Mesendoderm (in vitro differentiated cells): ENCODE measurements at regions not wholly inside any gene's neighbourhood (a gene's known extent, or its start where the extent isn't known, plus 50 kb on each side); places are given as distances from the start of the nearest gene placed in this dataset.

Source experiments
- DNase-seq: peaks from one replicate; pipeline ENCODE4 v3.0.0; 2013
- H2AK5ac ChIP-seq: 2 replicates; pipeline ENCODE4 v1.6.1; 2013; ENCODE audit warnings: low read length, inconsistent platforms
- H2BK120ac ChIP-seq: 2 replicates; pipeline ENCODE4 v1.6.1; 2013; ENCODE audit warnings: low read depth, mild to moderate bottlenecking, low read length, moderate library complexity, mixed read lengths
- H2BK15ac ChIP-seq: replicated peaks from 2 replicates; pipeline ENCODE4 v1.6.1; 2013; ENCODE audit warnings: low read depth, mild to moderate bottlenecking, moderate library complexity
- H2BK5ac ChIP-seq: 2 replicates; pipeline ENCODE4 v1.6.1; 2013; ENCODE audit warnings: low read length, inconsistent platforms
- H3K18ac ChIP-seq: 2 replicates; pipeline ENCODE4 v1.6.1; 2013; ENCODE audit warnings: mild to moderate bottlenecking, low read length, mixed read lengths
- H3K23ac ChIP-seq: one replicate; pipeline ENCODE4 v1.6.1; 2013; ENCODE audit warnings: low read length
- H3K27ac ChIP-seq: 2 replicates; pipeline ENCODE4 v1.5.1; 2013; ENCODE audit warnings: low read depth, mild to moderate bottlenecking, inconsistent platforms, low read length, moderate library complexity
- H3K27me3 ChIP-seq: 2 replicates; pipeline ENCODE4 v1.6.1; 2013; ENCODE audit warnings: low read length, control low read depth, mild to moderate bottlenecking, inconsistent platforms; ENCODE audit not compliant: insufficient read depth, poor library complexity
- H3K36me3 ChIP-seq: 2 replicates; pipeline ENCODE4 v1.6.1; 2013; ENCODE audit warnings: low read length, inconsistent platforms; ENCODE audit not compliant: control insufficient read depth, insufficient read depth
- H3K4ac ChIP-seq: one replicate; pipeline ENCODE4 v1.6.1; 2013; ENCODE audit warnings: low read depth, mild to moderate bottlenecking, low read length, moderate library complexity
- H3K4me1 ChIP-seq: 2 replicates; pipeline ENCODE4 v1.6.1; 2013; ENCODE audit warnings: low read depth, low read length, inconsistent platforms; ENCODE audit not compliant: control insufficient read depth
- H3K4me2 ChIP-seq: 2 replicates; pipeline ENCODE4 v1.6.1; 2013; ENCODE audit warnings: low read length
- H3K4me3 ChIP-seq: 2 replicates; pipeline ENCODE4 v1.5.1; 2013; ENCODE audit warnings: mild to moderate bottlenecking, low read length
- H3K56ac ChIP-seq: one replicate; pipeline ENCODE4 v1.6.1; 2013; ENCODE audit warnings: low read length
- H3K79me1 ChIP-seq: 2 replicates; pipeline ENCODE4 v1.6.1; 2013; ENCODE audit warnings: low read length, inconsistent platforms
- H3K79me2 ChIP-seq: 2 replicates; pipeline ENCODE4 v1.6.1; 2013; ENCODE audit warnings: mild to moderate bottlenecking, low read length; ENCODE audit not compliant: control insufficient read depth, insufficient read depth
- H3K9ac ChIP-seq: 2 replicates; pipeline ENCODE4 v1.6.1; 2013; ENCODE audit warnings: low read length, inconsistent platforms
- H4K5ac ChIP-seq: one replicate; pipeline ENCODE4 v1.6.1; 2013; ENCODE audit warnings: low read length
- H4K8ac ChIP-seq: one replicate; pipeline ENCODE4 v1.6.1; 2013; ENCODE audit warnings: low read depth, mild to moderate bottlenecking, control low read depth, low read length, moderate library complexity
- WGBS: extraction: QIAGEN DNeasy Blood & Tissue Kit; methylation state at CpG from one replicate; pipeline ENCODE4 v1.1.7; 2013; ENCODE audit warnings: low lambda C conversion rate, missing lambda C conversion rate; ENCODE audit not compliant: insufficient coverage; ENCODE audit errors: extremely low coverage; 5-methylcytosine and 5-hydroxymethylcytosine counted together

DNA sequence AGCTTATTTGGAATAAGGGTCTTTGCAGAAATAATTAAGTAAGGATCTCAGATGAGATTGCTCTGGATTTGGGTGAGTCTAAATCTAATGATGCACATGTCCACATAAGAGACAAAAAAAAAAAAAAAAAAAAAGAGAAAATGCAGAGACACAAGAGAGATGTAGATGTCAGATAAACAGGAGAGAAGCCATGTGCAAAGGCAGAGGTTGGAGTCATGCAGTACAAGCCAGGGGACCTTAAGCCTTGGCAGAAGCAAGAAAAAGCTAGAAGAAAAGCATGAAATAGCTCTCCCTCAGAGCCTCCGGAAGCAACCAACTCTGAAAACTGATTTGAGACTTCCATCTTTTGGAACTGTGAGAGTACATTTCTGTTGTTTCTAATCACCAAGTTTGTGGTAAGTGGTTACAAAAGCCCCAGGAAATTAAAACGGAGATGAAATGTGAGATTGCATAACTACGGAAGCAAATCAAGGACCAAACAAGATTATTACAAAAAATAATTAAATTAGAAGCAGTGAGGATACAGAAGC is 1304.0 kb upstream of the SEL1L start:
- no CpG with 5 or more reads among the region's 3 CpGs for WGBS
- H3K36me3 ChIP-seq: no peaks in the 10 kb centered on the region
- no peak overlapping the region for H2AK5ac ChIP-seq
- H3K9ac ChIP-seq: no peak overlapping the region
- H2BK15ac ChIP-seq: no peak overlapping the region
- no peak overlapping the region for H3K23ac ChIP-seq
- H4K8ac ChIP-seq: no peak overlapping the region
- H3K4me2 ChIP-seq: no peak overlapping the region
- no peak overlapping the region for H4K5ac ChIP-seq
- H3K56ac ChIP-seq: no peak overlapping the region
- H3K18ac ChIP-seq: no peak overlapping the region
- no peaks in the 10 kb centered on the region for H3K27me3 ChIP-seq
- H3K4me3 ChIP-seq: no peak overlapping the region
- no peak overlapping the region for H3K27ac ChIP-seq
- no peak for DNase-seq
- H3K4ac ChIP-seq: no peak overlapping the region
- no peak overlapping the region for H2BK120ac ChIP-seq
- no peak overlapping the region for H2BK5ac ChIP-seq
- no peaks in the 10 kb centered on the region for H3K79me1 ChIP-seq
- H3K4me1 ChIP-seq: no peaks in the 10 kb centered on the region
- H3K79me2 ChIP-seq: no peaks in the 10 kb centered on the region

GRCh38 chr14:82850576-82850975 is 1316.9 kb upstream of the SEL1L start:
- no peak overlapping the region for H2BK15ac ChIP-seq
- H4K8ac ChIP-seq: no peak overlapping the region
- no peak overlapping the region for H3K9ac ChIP-seq
- no peaks in the 10 kb centered on the region for H3K79me1 ChIP-seq
- H2AK5ac ChIP-seq: no peak overlapping the region
- no peak overlapping the region for H3K23ac ChIP-seq
- H3K4ac ChIP-seq: no peak overlapping the region
- H3K4me2 ChIP-seq: no peak overlapping the region
- no peaks in the 10 kb centered on the region for H3K4me1 ChIP-seq
- no peak overlapping the region for H3K4me3 ChIP-seq
- no peak overlapping the region for H3K18ac ChIP-seq
- no peak for DNase-seq
- H3K36me3 ChIP-seq: no peaks in the 10 kb centered on the region
- H2BK120ac ChIP-seq: no peak overlapping the region
- no peak overlapping the region for H3K56ac ChIP-seq
- H3K79me2 ChIP-seq: no peaks in the 10 kb centered on the region
- H3K27me3 ChIP-seq: no peaks in the 10 kb centered on the region
- no peak overlapping the region for H4K5ac ChIP-seq
- no peak overlapping the region for H3K27ac ChIP-seq
- no CpG with 5 or more reads among the region's 3 CpGs for WGBS
- no peak overlapping the region for H2BK5ac ChIP-seq

DNA sequence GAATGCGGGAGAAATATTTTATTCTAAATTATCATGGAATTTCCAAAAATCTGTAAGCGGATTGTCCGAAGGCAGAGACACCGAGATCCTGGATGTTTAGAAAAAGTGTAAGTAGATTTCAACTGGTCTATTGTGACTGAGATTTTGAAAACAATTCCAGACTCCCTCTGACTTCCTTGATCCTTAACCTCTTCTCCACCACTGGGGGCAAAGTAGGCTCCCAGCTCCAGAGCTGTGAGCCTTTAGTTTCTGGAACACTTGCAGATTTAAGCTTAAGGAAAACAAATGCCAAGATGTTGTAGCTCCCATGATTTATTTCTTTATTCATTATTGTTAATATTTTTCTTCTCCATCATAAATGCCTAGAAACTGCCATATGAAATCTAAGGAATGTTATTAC is 1320.5 kb upstream of the SEL1L start:
- H2BK120ac ChIP-seq: no peak overlapping the region
- H3K79me1 ChIP-seq: no peaks in the 10 kb centered on the region
- H3K56ac ChIP-seq: no peak overlapping the region
- H3K27me3 ChIP-seq: no peaks in the 10 kb centered on the region
- no peak overlapping the region for H4K8ac ChIP-seq
- no peak overlapping the region for H3K27ac ChIP-seq
- no peak overlapping the region for H3K4me3 ChIP-seq
- H3K18ac ChIP-seq: no peak overlapping the region
- WGBS: no CpG with 5 or more reads among the region's 4 CpGs
- no peak overlapping the region for H3K9ac ChIP-seq
- no peaks in the 10 kb centered on the region for H3K79me2 ChIP-seq
- H2BK5ac ChIP-seq: no peak overlapping the region
- peak; percentile 44 for DNase-seq
- no peaks in the 10 kb centered on the region for H3K36me3 ChIP-seq
- no peak overlapping the region for H4K5ac ChIP-seq
- H3K4ac ChIP-seq: no peak overlapping the region
- H3K4me1 ChIP-seq: no peaks in the 10 kb centered on the region
- H2BK15ac ChIP-seq: no peak overlapping the region
- no peak overlapping the region for H3K23ac ChIP-seq
- H2AK5ac ChIP-seq: no peak overlapping the region
- H3K4me2 ChIP-seq: no peak overlapping the region

DNA sequence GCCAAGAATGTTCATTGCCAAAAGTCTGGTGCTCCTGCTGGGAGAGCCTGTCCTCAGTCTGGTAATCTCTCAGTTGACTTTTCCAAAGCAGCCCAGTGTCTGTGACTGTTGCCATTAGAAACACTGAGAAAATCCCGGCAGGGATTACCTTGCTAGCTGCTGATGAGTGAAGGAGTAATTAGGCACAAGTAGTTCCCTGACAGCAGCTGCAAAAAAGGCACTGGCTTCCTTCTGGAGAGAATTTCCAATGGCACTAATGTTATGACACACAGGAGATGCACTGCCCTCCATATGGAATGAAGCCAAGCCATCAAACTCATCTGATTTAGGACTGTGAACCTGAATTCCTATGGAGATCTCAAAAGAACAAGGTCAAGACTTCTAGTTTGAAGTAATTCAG is 1321.2 kb upstream of the SEL1L start:
- Histone ChIP-seq H3K23ac (no peak overlapping the region), H3K27me3 (no peaks in the 10 kb centered on the region), H3K4ac (no peak overlapping the region), H3K27ac (no peak overlapping the region), H3K79me2 (no peaks in the 10 kb centered on the region), H3K18ac (no peak overlapping the region), H3K36me3 (no peaks in the 10 kb centered on the region), H4K5ac (no peak overlapping the region), H2BK15ac (no peak overlapping the region), H3K4me1 (no peaks in the 10 kb centered on the region), H3K9ac (no peak overlapping the region), H3K79me1 (no peaks in the 10 kb centered on the region), H2AK5ac (no peak overlapping the region), H3K4me2 (no peak overlapping the region), H2BK120ac (no peak overlapping the region), H3K56ac (no peak overlapping the region), H3K4me3 (no peak overlapping the region), H2BK5ac (no peak overlapping the region), H4K8ac (no peak overlapping the region)
- no CpG with 5 or more reads among the region's 1 CpG for WGBS
- peak; percentile 48 for DNase-seq

DNA sequence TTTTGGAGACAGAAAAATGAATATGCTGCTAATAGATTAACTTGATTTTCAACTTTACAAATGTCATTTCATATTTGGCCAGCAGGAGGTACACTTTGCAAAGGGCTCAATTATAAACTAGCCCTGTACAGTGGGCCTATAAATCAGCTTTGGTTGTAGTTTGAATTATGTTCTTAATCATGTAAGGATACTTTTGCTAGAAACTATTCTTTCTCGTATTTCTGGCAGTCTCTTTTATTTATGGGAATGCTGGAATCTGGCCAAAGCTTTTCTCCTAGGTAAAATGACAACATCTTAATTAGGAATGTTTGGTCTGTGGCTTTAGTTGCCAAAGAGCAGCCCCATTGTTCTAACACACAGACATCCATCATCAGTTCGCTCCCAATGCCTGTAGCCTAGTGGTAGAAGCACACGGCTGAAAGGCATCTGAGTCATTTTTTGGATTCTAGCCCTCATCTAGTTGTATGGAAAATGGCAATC is 1322.3 kb upstream of the SEL1L start:
- no peak overlapping the region for H3K23ac ChIP-seq
- WGBS: no CpG with 5 or more reads among the region's 3 CpGs
- H3K9ac ChIP-seq: no peak overlapping the region
- H3K4me2 ChIP-seq: no peak overlapping the region
- DNase-seq: peak; percentile 18
- no peaks in the 10 kb centered on the region for H3K79me2 ChIP-seq
- no peak overlapping the region for H4K5ac ChIP-seq
- no peak overlapping the region for H3K56ac ChIP-seq
- no peaks in the 10 kb centered on the region for H3K79me1 ChIP-seq
- H3K4me1 ChIP-seq: no peaks in the 10 kb centered on the region
- no peak overlapping the region for H3K4ac ChIP-seq
- H2BK15ac ChIP-seq: no peak overlapping the region
- no peak overlapping the region for H4K8ac ChIP-seq
- no peaks in the 10 kb centered on the region for H3K36me3 ChIP-seq
- H2BK120ac ChIP-seq: no peak overlapping the region
- H3K18ac ChIP-seq: no peak overlapping the region
- H2BK5ac ChIP-seq: no peak overlapping the region
- H2AK5ac ChIP-seq: no peak overlapping the region
- no peaks in the 10 kb centered on the region for H3K27me3 ChIP-seq
- H3K4me3 ChIP-seq: no peak overlapping the region
- H3K27ac ChIP-seq: no peak overlapping the region

DNA sequence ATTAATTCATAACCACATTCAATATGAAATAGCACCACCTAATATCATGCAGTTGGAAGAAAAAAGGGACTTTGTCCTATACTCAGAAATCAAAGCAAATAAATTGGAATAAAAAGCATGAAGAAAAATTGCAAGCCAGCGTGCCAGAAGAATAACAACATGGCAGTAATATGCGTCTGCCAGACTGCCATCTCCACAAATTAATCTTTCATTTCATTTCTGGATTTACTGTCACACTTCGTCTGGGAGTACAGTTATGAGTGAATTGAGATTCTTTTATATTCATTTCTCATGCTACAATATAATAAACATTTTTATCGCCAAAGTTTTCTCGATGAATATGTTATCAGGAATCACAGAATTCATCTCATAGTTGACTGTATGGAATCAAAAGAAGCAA is 1327.7 kb upstream of the SEL1L start:
- Histone ChIP-seq H3K4me3 (no peak overlapping the region), H3K79me1 (no peaks in the 10 kb centered on the region), H3K9ac (no peak overlapping the region), H3K27me3 (no peaks in the 10 kb centered on the region), H4K5ac (no peak overlapping the region), H2BK15ac (no peak overlapping the region), H3K36me3 (no peaks in the 10 kb centered on the region), H2BK5ac (no peak overlapping the region), H3K56ac (no peak overlapping the region), H3K27ac (no peak overlapping the region), H4K8ac (no peak overlapping the region), H3K4ac (no peak overlapping the region), H3K4me2 (no peak overlapping the region), H2BK120ac (no peak overlapping the region), H2AK5ac (no peak overlapping the region), H3K23ac (no peak overlapping the region), H3K79me2 (no peaks in the 10 kb centered on the region), H3K4me1 (no peaks in the 10 kb centered on the region), H3K18ac (no peak overlapping the region)
- no CpG with 5 or more reads among the region's 5 CpGs for WGBS
- no peak for DNase-seq
